ENCODE measurements at regions not wholly inside any gene's neighbourhood (a gene's known extent, or its start where the extent isn't known, plus 50 kb on each side); places are given as distances from the start of the nearest gene placed in this dataset.

GRCh38 chr5:28903643-28904042, 1865.3 kb upstream of the CDH9 start:
- CTCF ChIA-PET (ENCODE audit: partially characterized antibody), result no interaction called here
- DNase-seq, result no peak
- Histone ChIP-seq H3K4me1 (ENCODE audit: insufficient read depth, low read length) (no peaks in the 10 kb centered on the region), H3K9me3 (ENCODE audit: control insufficient read depth in 1 of 2, low read length in 2 of 2) (no peaks in the 10 kb centered on the region), H3K4me3 (ENCODE audit: low read length in 2 of 2) (no peak overlapping the region), H3K36me3 (ENCODE audit: insufficient read depth, low read length) (no peaks in the 10 kb centered on the region), H3K27me3 (ENCODE audit: insufficient read depth, low read length) (no peaks in the 10 kb centered on the region), H3K27ac (ENCODE audit: low read depth, low read length) (no peak overlapping the region)
- Mint-ChIP-seq H3K9me3 (peaks cover 0 to 9% (median 2%) of the 10 kb centered on the region in 8 donors), H3K27me3 (no peaks in the 10 kb centered on the region), H3K4me3 (no peak overlapping the region), H3K4me1 (no peaks in the 10 kb centered on the region), H3K27ac (no peak overlapping the region), H3K36me3 (no peaks in the 10 kb centered on the region)
- intact Hi-C loops (cut with micrococcal nuclease), result no loop called here
- POLR2A ChIA-PET (ENCODE audit: partially characterized antibody), result no interaction called here

GRCh38 chr5:28896949-28897348, 1858.6 kb upstream of the CDH9 start:
- Mint-ChIP-seq H3K9me3 (peaks cover 2 to 14% (median 11%) of the 10 kb centered on the region in 8 donors), H3K36me3 (no peaks in the 10 kb centered on the region), H3K27me3 (no peaks in the 10 kb centered on the region), H3K4me3 (no peak overlapping the region), H3K4me1 (no peaks in the 10 kb centered on the region), H3K27ac (no peak overlapping the region)
- DNase-seq, result no peak
- ChIA-PET POLR2A (ENCODE audit: partially characterized antibody) (no interaction called here), CTCF (ENCODE audit: partially characterized antibody) (no interaction called here)
- Histone ChIP-seq H3K9me3 (ENCODE audit: control insufficient read depth in 1 of 2, low read length in 2 of 2) (no peaks in the 10 kb centered on the region), H3K36me3 (ENCODE audit: insufficient read depth, low read length) (no peaks in the 10 kb centered on the region), H3K4me3 (ENCODE audit: low read length in 2 of 2) (no peak overlapping the region), H3K27ac (ENCODE audit: low read depth, low read length) (no peak overlapping the region), H3K4me1 (ENCODE audit: insufficient read depth, low read length) (no peaks in the 10 kb centered on the region), H3K27me3 (ENCODE audit: insufficient read depth, low read length) (no peaks in the 10 kb centered on the region)
- intact Hi-C loops (cut with micrococcal nuclease), result no loop called here

GRCh38 chr5:28880936-28881335, 1842.5 kb upstream of the CDH9 start:
- Histone ChIP-seq H3K27ac (ENCODE audit: low read depth, low read length) (no peak overlapping the region), H3K36me3 (ENCODE audit: insufficient read depth, low read length) (no peaks in the 10 kb centered on the region), H3K4me1 (ENCODE audit: insufficient read depth, low read length) (no peaks in the 10 kb centered on the region), H3K4me3 (ENCODE audit: low read length in 2 of 2) (no peak overlapping the region), H3K9me3 (ENCODE audit: control insufficient read depth in 1 of 2, low read length in 2 of 2) (peaks cover 0 to 4% of the 10 kb centered on the region in 2 donors), H3K27me3 (ENCODE audit: insufficient read depth, low read length) (no peaks in the 10 kb centered on the region)
- Mint-ChIP-seq H3K4me3 (no peak overlapping the region), H3K36me3 (no peaks in the 10 kb centered on the region), H3K27ac (no peak overlapping the region), H3K9me3 (peaks cover 5 to 29% (median 16%) of the 10 kb centered on the region in 8 donors), H3K4me1 (no peaks in the 10 kb centered on the region), H3K27me3 (no peaks in the 10 kb centered on the region)
- ChIA-PET POLR2A (ENCODE audit: partially characterized antibody) (no interaction called here), CTCF (ENCODE audit: partially characterized antibody) (no interaction called here)
- intact Hi-C loops (cut with micrococcal nuclease), result no loop called here
- DNase-seq, result no peak

GRCh38 chr5:28877050-28877449, 1838.7 kb upstream of the CDH9 start:
- no peaks in the 10 kb centered on the region for H3K36me3 Mint-ChIP-seq
- H3K27me3 Mint-ChIP-seq, result no peaks in the 10 kb centered on the region
- peaks cover 0 to 22% (median 12%) of the 10 kb centered on the region in 8 donors for H3K9me3 Mint-ChIP-seq
- no peak overlapping the region for H3K4me3 Mint-ChIP-seq
- no peak overlapping the region for H3K27ac ChIP-seq (ENCODE audit: low read depth, low read length)
- H3K27ac Mint-ChIP-seq, result no peak overlapping the region
- H3K36me3 ChIP-seq (ENCODE audit: insufficient read depth, low read length), result no peaks in the 10 kb centered on the region
- H3K27me3 ChIP-seq (ENCODE audit: insufficient read depth, low read length), result no peaks in the 10 kb centered on the region
- intact Hi-C loops (cut with micrococcal nuclease), result no loop called here
- POLR2A ChIA-PET (ENCODE audit: partially characterized antibody), result no interaction called here
- H3K4me3 ChIP-seq (ENCODE audit: low read length in 2 of 2), result no peak overlapping the region
- no peak for DNase-seq
- CTCF ChIA-PET (ENCODE audit: partially characterized antibody), result no interaction called here
- no peaks in the 10 kb centered on the region for H3K4me1 Mint-ChIP-seq
- no peaks in the 10 kb centered on the region for H3K4me1 ChIP-seq (ENCODE audit: insufficient read depth, low read length)
- no peaks in the 10 kb centered on the region for H3K9me3 ChIP-seq (ENCODE audit: control insufficient read depth in 1 of 2, low read length in 2 of 2)

- H3K9me3 ChIP-seq (ENCODE audit: control insufficient read depth in 1 of 2, low read length in 2 of 2), result no peaks in the 10 kb centered on the region
- no peaks in the 10 kb centered on the region for H3K4me1 ChIP-seq (ENCODE audit: insufficient read depth, low read length)
- H3K4me3 Mint-ChIP-seq, result no peak overlapping the region
- no peak overlapping the region for H3K27ac Mint-ChIP-seq
- H3K4me1 Mint-ChIP-seq, result no peaks in the 10 kb centered on the region
- no peak for DNase-seq
- ChIA-PET POLR2A (ENCODE audit: partially characterized antibody) (no interaction called here), CTCF (ENCODE audit: partially characterized antibody) (no interaction called here)
- no peak overlapping the region for H3K27ac ChIP-seq (ENCODE audit: low read depth, low read length)
- no peaks in the 10 kb centered on the region for H3K27me3 Mint-ChIP-seq
- H3K36me3 ChIP-seq (ENCODE audit: insufficient read depth, low read length), result no peaks in the 10 kb centered on the region
- H3K27me3 ChIP-seq (ENCODE audit: insufficient read depth, low read length), result no peaks in the 10 kb centered on the region
- no peak overlapping the region for H3K4me3 ChIP-seq (ENCODE audit: low read length in 2 of 2)
- no peaks in the 10 kb centered on the region for H3K36me3 Mint-ChIP-seq
- intact Hi-C loops (cut with micrococcal nuclease), result no loop called here
- peaks cover 1 to 19% (median 7%) of the 10 kb centered on the region in 8 donors for H3K9me3 Mint-ChIP-seq
Observed at GRCh38 chr5:28864006-28864405, 1825.6 kb upstream of the CDH9 start.

- POLR2A ChIA-PET (ENCODE audit: partially characterized antibody), result no interaction called here
- Mint-ChIP-seq H3K36me3 (no peaks in the 10 kb centered on the region), H3K9me3 (peaks cover 1 to 19% (median 8%) of the 10 kb centered on the region in 8 donors), H3K27ac (no peak overlapping the region), H3K4me3 (no peak overlapping the region), H3K4me1 (no peaks in the 10 kb centered on the region), H3K27me3 (no peaks in the 10 kb centered on the region)
- DNase-seq, result no peak
- H3K36me3 ChIP-seq (ENCODE audit: insufficient read depth, low read length), result no peaks in the 10 kb centered on the region
- CTCF ChIA-PET (ENCODE audit: partially characterized antibody), result no interaction called here
- no peaks in the 10 kb centered on the region for H3K4me1 ChIP-seq (ENCODE audit: insufficient read depth, low read length)
- intact Hi-C loops (cut with micrococcal nuclease), result no loop called here
- no peaks in the 10 kb centered on the region for H3K27me3 ChIP-seq (ENCODE audit: insufficient read depth, low read length)
- no peak overlapping the region for H3K4me3 ChIP-seq (ENCODE audit: low read length in 2 of 2)
- no peak overlapping the region for H3K27ac ChIP-seq (ENCODE audit: low read depth, low read length)
- H3K9me3 ChIP-seq (ENCODE audit: control insufficient read depth in 1 of 2, low read length in 2 of 2), result no peaks in the 10 kb centered on the region
Observed at GRCh38 chr5:28862860-28863196, 1824.4 kb upstream of the CDH9 start.

- CTCF ChIA-PET (ENCODE audit: partially characterized antibody), result no interaction called here
Observed at GRCh38 chr5:28862137-28862859, 1823.9 kb upstream of the CDH9 start.

GRCh38 chr5:28855626-28856025, 1817.2 kb upstream of the CDH9 start:
- no peaks in the 10 kb centered on the region for H3K27me3 Mint-ChIP-seq
- DNase-seq, result no peak
- CTCF ChIA-PET (ENCODE audit: partially characterized antibody), result no interaction called here
- no peak overlapping the region for H3K4me3 ChIP-seq (ENCODE audit: low read length in 2 of 2)
- POLR2A ChIA-PET (ENCODE audit: partially characterized antibody), result no interaction called here
- no peaks in the 10 kb centered on the region for H3K4me1 Mint-ChIP-seq
- H3K9me3 Mint-ChIP-seq, result peaks cover 2 to 13% (median 5%) of the 10 kb centered on the region in 8 donors
- H3K9me3 ChIP-seq (ENCODE audit: control insufficient read depth in 1 of 2, low read length in 2 of 2), result no peaks in the 10 kb centered on the region
- no peak overlapping the region for H3K27ac Mint-ChIP-seq
- H3K36me3 ChIP-seq (ENCODE audit: insufficient read depth, low read length), result no peaks in the 10 kb centered on the region
- H3K27ac ChIP-seq (ENCODE audit: low read depth, low read length), result no peak overlapping the region
- intact Hi-C loops (cut with micrococcal nuclease), result no loop called here
- H3K36me3 Mint-ChIP-seq, result no peaks in the 10 kb centered on the region
- no peaks in the 10 kb centered on the region for H3K4me1 ChIP-seq (ENCODE audit: insufficient read depth, low read length)
- H3K27me3 ChIP-seq (ENCODE audit: insufficient read depth, low read length), result no peaks in the 10 kb centered on the region
- no peak overlapping the region for H3K4me3 Mint-ChIP-seq

More at GRCh38 chr5:28862137-28862859, 1823.9 kb upstream of the CDH9 start:
- H3K27me3 ChIP-seq (ENCODE audit: insufficient read depth, low read length), result no peaks in the 10 kb centered on the region
- no peaks in the 10 kb centered on the region for H3K27me3 Mint-ChIP-seq
- H3K27ac Mint-ChIP-seq, result no peak overlapping the region
- H3K36me3 Mint-ChIP-seq, result no peaks in the 10 kb centered on the region
- no peak overlapping the region for H3K4me3 Mint-ChIP-seq
- H3K4me3 ChIP-seq (ENCODE audit: low read length in 2 of 2), result no peak overlapping the region
- intact Hi-C loops (cut with micrococcal nuclease), result no loop called here
- H3K9me3 ChIP-seq (ENCODE audit: control insufficient read depth in 1 of 2, low read length in 2 of 2), result no peaks in the 10 kb centered on the region
- H3K36me3 ChIP-seq (ENCODE audit: insufficient read depth, low read length), result no peaks in the 10 kb centered on the region
- DNase-seq, result no peak
- peaks cover 1 to 15% (median 8%) of the 10 kb centered on the region in 8 donors for H3K9me3 Mint-ChIP-seq
- H3K27ac ChIP-seq (ENCODE audit: low read depth, low read length), result no peak overlapping the region
- no peaks in the 10 kb centered on the region for H3K4me1 Mint-ChIP-seq
- POLR2A ChIA-PET (ENCODE audit: partially characterized antibody), result no interaction called here
- no peaks in the 10 kb centered on the region for H3K4me1 ChIP-seq (ENCODE audit: insufficient read depth, low read length)

Data from CD4-positive, alpha-beta memory T cell (primary cell).